Liver (tissue), 3 donors: ENCODE measurements at regions not wholly inside any gene's neighbourhood (a gene's known extent, or its start where the extent isn't known, plus 50 kb on each side); places are given as distances from the start of the nearest gene placed in this dataset.

Experiments used
- REST ChIP-seq: IDR thresholded peaks from 2 replicates; pipeline ENCODE4 v1.6.1; 2016; ENCODE audit warnings: antibody characterized with exemption, mild to moderate bottlenecking
- TAF1 ChIP-seq: conservative IDR thresholded peaks from 2 replicates; pipeline ENCODE4 v1.6.1; 2016; ENCODE audit warnings: antibody characterized with exemption, mild to moderate bottlenecking
- YY1 ChIP-seq: IDR thresholded peaks from 2 replicates; pipeline ENCODE4 v1.6.1; 2016; ENCODE audit warnings: antibody characterized with exemption, mild to moderate bottlenecking
- TF ChIP-seq, protein P1 (sequence below): fragments of 150-350 bp; IDR thresholded peaks from 2 replicates; pipeline ENCODE4 v1.5.1; 2017; ENCODE audit warnings: improper control_type of control experiment, low read depth, low read length; ENCODE audit not compliant: missing input control
- donor health status: healthy.
- donor health status: healthy.

DNA sequence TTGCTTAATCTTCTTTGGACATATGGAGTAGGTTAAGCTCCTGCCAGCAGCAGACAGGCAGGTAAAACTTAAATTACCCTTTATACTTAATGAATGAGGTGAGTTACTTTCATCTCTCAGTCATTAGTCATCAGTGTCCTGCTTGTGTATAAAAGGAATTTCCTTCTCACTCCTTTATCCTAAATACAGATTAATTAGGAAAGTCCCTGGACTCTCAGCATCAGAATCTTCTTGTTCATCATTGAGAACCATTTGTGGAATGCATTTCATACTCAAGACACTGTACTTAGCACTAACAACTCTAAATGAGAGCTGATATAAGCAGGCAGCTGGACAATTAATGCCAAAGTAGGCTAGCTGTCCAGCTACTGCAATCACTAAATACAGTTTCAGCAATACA lies 630.4 kb downstream of the METTL15 start:
- TF ChIP-seq TAF1 = no peak
- TF ChIP-seq, protein P1, sequence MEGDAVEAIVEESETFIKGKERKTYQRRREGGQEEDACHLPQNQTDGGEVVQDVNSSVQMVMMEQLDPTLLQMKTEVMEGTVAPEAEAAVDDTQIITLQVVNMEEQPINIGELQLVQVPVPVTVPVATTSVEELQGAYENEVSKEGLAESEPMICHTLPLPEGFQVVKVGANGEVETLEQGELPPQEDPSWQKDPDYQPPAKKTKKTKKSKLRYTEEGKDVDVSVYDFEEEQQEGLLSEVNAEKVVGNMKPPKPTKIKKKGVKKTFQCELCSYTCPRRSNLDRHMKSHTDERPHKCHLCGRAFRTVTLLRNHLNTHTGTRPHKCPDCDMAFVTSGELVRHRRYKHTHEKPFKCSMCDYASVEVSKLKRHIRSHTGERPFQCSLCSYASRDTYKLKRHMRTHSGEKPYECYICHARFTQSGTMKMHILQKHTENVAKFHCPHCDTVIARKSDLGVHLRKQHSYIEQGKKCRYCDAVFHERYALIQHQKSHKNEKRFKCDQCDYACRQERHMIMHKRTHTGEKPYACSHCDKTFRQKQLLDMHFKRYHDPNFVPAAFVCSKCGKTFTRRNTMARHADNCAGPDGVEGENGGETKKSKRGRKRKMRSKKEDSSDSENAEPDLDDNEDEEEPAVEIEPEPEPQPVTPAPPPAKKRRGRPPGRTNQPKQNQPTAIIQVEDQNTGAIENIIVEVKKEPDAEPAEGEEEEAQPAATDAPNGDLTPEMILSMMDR = no peak
- TF ChIP-seq REST = no peak
- TF ChIP-seq YY1 = no peak
